Activated T-helper 17 cell treated with anti-CD3 and anti-CD28 coated beads, Interleukin-2, amount 50 U/mL, for 72 hours (primary cell): ENCODE measurements at regions not wholly inside any gene's neighbourhood (a gene's known extent, or its start where the extent isn't known, plus 50 kb on each side); places are given as distances from the start of the nearest gene placed in this dataset.
"Not testable (repeated sequence)": the region's sequence is repeated elsewhere in the genome, so short reads cannot be mapped to it uniquely, and the experiment has no call there.

Source experiments
- ATAC-seq: fragments of 150-1000 bp; cut with Tn5 transposase; replicated peaks from 2 replicates; pipeline ENCODE4 v1.10.0; 2021; ENCODE audit warnings: mild to moderate bottlenecking, moderate library complexity
- H3K27ac Mint-ChIP-seq: one replicate; pipeline ENCODE4 v1.8.0; 2022; ENCODE audit warnings: mixed read lengths
- H3K27me3 Mint-ChIP-seq: one replicate; pipeline ENCODE4 v1.8.0; 2022; ENCODE audit warnings: mixed read lengths
- H3K36me3 Mint-ChIP-seq: one replicate; pipeline ENCODE4 v1.8.0; 2022; ENCODE audit warnings: low read depth, mild to moderate bottlenecking, mixed read lengths
- H3K4me1 Mint-ChIP-seq: one replicate; pipeline ENCODE4 v1.8.0; 2022; ENCODE audit warnings: mixed read lengths
- H3K4me3 Mint-ChIP-seq: one replicate; pipeline ENCODE4 v1.8.0; 2022; ENCODE audit warnings: mild to moderate bottlenecking, mixed read lengths
- H3K9me3 Mint-ChIP-seq: one replicate; pipeline ENCODE4 v1.8.0; 2022; ENCODE audit warnings: mixed read lengths

GRCh38 chr1:185559151-185559550 is 175.0 kb upstream of the HMCN1 start:
- Mint-ChIP-seq H3K9me3 (no peaks in the 10 kb centered on the region), H3K4me1 (peaks cover 37% of the 10 kb centered on the region), H3K36me3 (no peaks in the 10 kb centered on the region), H3K4me3 (peak overlapping the region; percentile 49), H3K27ac (peak overlapping the region; percentile 87), H3K27me3 (no peaks in the 10 kb centered on the region)
- ATAC-seq = no peak

GRCh38 chr1:185556561-185556960 is 177.6 kb upstream of the HMCN1 start:
- H3K9me3 Mint-ChIP-seq = peaks cover 4% of the 10 kb centered on the region
- H3K4me1 Mint-ChIP-seq = peaks cover 22% of the 10 kb centered on the region
- no peaks in the 10 kb centered on the region for H3K27me3 Mint-ChIP-seq
- H3K4me3 Mint-ChIP-seq = no peak overlapping the region
- ATAC-seq = no peak
- H3K27ac Mint-ChIP-seq = no peak overlapping the region
- H3K36me3 Mint-ChIP-seq = no peaks in the 10 kb centered on the region

- Mint-ChIP-seq H3K27ac (no peak overlapping the region), H3K27me3 (no peaks in the 10 kb centered on the region), H3K36me3 (no peaks in the 10 kb centered on the region), H3K9me3 (peaks cover 4% of the 10 kb centered on the region), H3K4me1 (peaks cover 14% of the 10 kb centered on the region), H3K4me3 (no peak overlapping the region)
- ATAC-seq = no peak
Observed at GRCh38 chr1:185555743-185556142, 178.4 kb upstream of the HMCN1 start.

- no peak overlapping the region for H3K4me3 Mint-ChIP-seq
- no peak overlapping the region for H3K27ac Mint-ChIP-seq
- peaks cover 4% of the 10 kb centered on the region for H3K9me3 Mint-ChIP-seq
- H3K27me3 Mint-ChIP-seq = no peaks in the 10 kb centered on the region
- no peaks in the 10 kb centered on the region for H3K4me1 Mint-ChIP-seq
- ATAC-seq = no peak
- H3K36me3 Mint-ChIP-seq = no peaks in the 10 kb centered on the region
Observed at GRCh38 chr1:185551008-185551407, 183.2 kb upstream of the HMCN1 start.

- no peak overlapping the region for H3K4me3 Mint-ChIP-seq
- ATAC-seq = no peak
- H3K27me3 Mint-ChIP-seq = no peaks in the 10 kb centered on the region
- H3K4me1 Mint-ChIP-seq = no peaks in the 10 kb centered on the region
- H3K27ac Mint-ChIP-seq = no peak overlapping the region
- no peaks in the 10 kb centered on the region for H3K36me3 Mint-ChIP-seq
- peaks cover 4% of the 10 kb centered on the region for H3K9me3 Mint-ChIP-seq
Observed at GRCh38 chr1:185549906-185550305, 184.3 kb upstream of the HMCN1 start.

GRCh38 chr1:185546029-185546428 is 188.2 kb upstream of the HMCN1 start:
- no peaks in the 10 kb centered on the region for H3K4me1 Mint-ChIP-seq
- H3K27ac Mint-ChIP-seq = no peak overlapping the region
- no peak overlapping the region for H3K4me3 Mint-ChIP-seq
- H3K36me3 Mint-ChIP-seq = no peaks in the 10 kb centered on the region
- no peak for ATAC-seq
- no peaks in the 10 kb centered on the region for H3K9me3 Mint-ChIP-seq
- no peaks in the 10 kb centered on the region for H3K27me3 Mint-ChIP-seq

GRCh38 chr1:185541871-185542301 is 192.3 kb upstream of the HMCN1 start:
- Mint-ChIP-seq H3K4me1 (peaks cover 11% of the 10 kb centered on the region), H3K36me3 (no peaks in the 10 kb centered on the region), H3K4me3 (no peak overlapping the region), H3K9me3 (peaks cover 13% of the 10 kb centered on the region), H3K27me3 (peaks cover 2% of the 10 kb centered on the region), H3K27ac (no peak overlapping the region)
- ATAC-seq = no peak

- peak overlapping the region; percentile 54 for H3K4me3 Mint-ChIP-seq
- H3K4me1 Mint-ChIP-seq = peaks cover 15% of the 10 kb centered on the region
- H3K36me3 Mint-ChIP-seq = no peaks in the 10 kb centered on the region
- H3K9me3 Mint-ChIP-seq = peaks cover 17% of the 10 kb centered on the region
- no peak for ATAC-seq
- H3K27ac Mint-ChIP-seq = no peak overlapping the region
- peaks cover 3% of the 10 kb centered on the region for H3K27me3 Mint-ChIP-seq
Observed at GRCh38 chr1:185540295-185540694, 193.9 kb upstream of the HMCN1 start.

- Mint-ChIP-seq H3K27me3 (peaks cover 3% of the 10 kb centered on the region), H3K27ac (peak overlapping the region; percentile 86), H3K9me3 (peaks cover 17% of the 10 kb centered on the region), H3K4me3 (peak overlapping the region; percentile 54), H3K36me3 (no peaks in the 10 kb centered on the region), H3K4me1 (peaks cover 15% of the 10 kb centered on the region)
- peak; percentile 96 for ATAC-seq
Observed at GRCh38 chr1:185539277-185539943, 194.8 kb upstream of the HMCN1 start.

GRCh38 chr1:185538309-185538898 is 195.8 kb upstream of the HMCN1 start:
- peaks cover 15% of the 10 kb centered on the region for H3K4me1 Mint-ChIP-seq
- H3K27ac Mint-ChIP-seq = peak overlapping the region; percentile 86
- H3K36me3 Mint-ChIP-seq, ATAC-seq, H3K27me3 Mint-ChIP-seq, H3K4me3 Mint-ChIP-seq: not testable (repeated sequence)
- H3K9me3 Mint-ChIP-seq = peaks cover 17% of the 10 kb centered on the region

- no peak for ATAC-seq
- H3K27me3 Mint-ChIP-seq = peaks cover 3% of the 10 kb centered on the region
- peaks cover 15% of the 10 kb centered on the region for H3K4me1 Mint-ChIP-seq
- no peak overlapping the region for H3K27ac Mint-ChIP-seq
- no peak overlapping the region for H3K4me3 Mint-ChIP-seq
- peaks cover 17% of the 10 kb centered on the region for H3K9me3 Mint-ChIP-seq
- H3K36me3 Mint-ChIP-seq = no peaks in the 10 kb centered on the region
Observed at GRCh38 chr1:185537596-185537995, 196.6 kb upstream of the HMCN1 start.

- H3K27me3 Mint-ChIP-seq = peaks cover 3% of the 10 kb centered on the region
- H3K4me1 Mint-ChIP-seq = peaks cover 15% of the 10 kb centered on the region
- no peak overlapping the region for H3K4me3 Mint-ChIP-seq
- H3K27ac Mint-ChIP-seq = peak overlapping the region; percentile 52
- peaks cover 17% of the 10 kb centered on the region for H3K9me3 Mint-ChIP-seq
- no peak for ATAC-seq
- H3K36me3 Mint-ChIP-seq = no peaks in the 10 kb centered on the region
Observed at GRCh38 chr1:185536165-185536920, 197.8 kb upstream of the HMCN1 start.

- ATAC-seq = no peak
- Mint-ChIP-seq H3K9me3 (peaks cover 14% of the 10 kb centered on the region), H3K27me3 (peaks cover 3% of the 10 kb centered on the region), H3K4me1 (peaks cover 15% of the 10 kb centered on the region), H3K27ac (no peak overlapping the region), H3K36me3 (no peaks in the 10 kb centered on the region), H3K4me3 (no peak overlapping the region)
Observed at GRCh38 chr1:185535621-185536020, 198.6 kb upstream of the HMCN1 start.

GRCh38 chr1:185534801-185535200 is 199.4 kb upstream of the HMCN1 start:
- H3K4me1 Mint-ChIP-seq = peaks cover 14% of the 10 kb centered on the region
- ATAC-seq = no peak

GRCh38 chr1:185533596-185533995 is 200.6 kb upstream of the HMCN1 start:
- Mint-ChIP-seq H3K27ac (no peak overlapping the region), H3K4me1 (peaks cover 6% of the 10 kb centered on the region), H3K9me3 (peaks cover 5% of the 10 kb centered on the region), H3K36me3 (no peaks in the 10 kb centered on the region), H3K27me3 (peaks cover 3% of the 10 kb centered on the region), H3K4me3 (no peak overlapping the region)
- no peak for ATAC-seq

More at GRCh38 chr1:185534801-185535200, 199.4 kb upstream of the HMCN1 start:
- Mint-ChIP-seq H3K36me3 (no peaks in the 10 kb centered on the region), H3K9me3 (peaks cover 13% of the 10 kb centered on the region), H3K27me3 (peaks cover 3% of the 10 kb centered on the region), H3K4me3 (no peak overlapping the region), H3K27ac (no peak overlapping the region)
